CD14-positive monocyte (primary cell): ENCODE measurements at regions not wholly inside any gene's neighbourhood (a gene's known extent, or its start where the extent isn't known, plus 50 kb on each side); places are given as distances from the start of the nearest gene placed in this dataset.

Source experiments
- DNase-seq, 3 donors: peaks; one replicate each; pipeline ENCODE4 v3.0.0-alpha.2; 2011 to 2022
- H2AFZ ChIP-seq: 2 replicates; pipeline ENCODE4 v1.6.0; 2012; ENCODE audit warnings: mild to moderate bottlenecking, low read depth, low read length, inconsistent platforms; ENCODE audit not compliant: insufficient read depth, poor library complexity, severe bottlenecking
- H3K27ac ChIP-seq, 2 donors: 1 replicate in 1 of 2; 2 replicates in 1 of 2; pipeline ENCODE4 v1.5.1; 2012 to 2013; ENCODE audit warnings: low read length in 2 of 2, control low read depth in 1 of 2, inconsistent platforms in 1 of 2, low read depth in 1 of 2, mild to moderate bottlenecking in 1 of 2
- H3K27me3 ChIP-seq, 2 donors: one replicate each; pipeline versions ENCODE4 v1.6.0 to v1.6.1; 2011 to 2013; ENCODE audit warnings: low read length in 2 of 2; ENCODE audit not compliant: control insufficient read depth in 2 of 2, insufficient read depth in 2 of 2
- H3K36me3 ChIP-seq, 2 donors: replicated peaks in 1 of 2; 1 replicate in 1 of 2; 2 replicates in 1 of 2; pipeline versions ENCODE4 v1.5.1 to v1.6.1; 2012 to 2013; ENCODE audit warnings: low read length in 2 of 2, control low read depth in 1 of 2, inconsistent platforms in 1 of 2, mild to moderate bottlenecking in 1 of 2; ENCODE audit not compliant: insufficient read depth in 2 of 2, control insufficient read depth in 1 of 2
- H3K4me1 ChIP-seq, 2 donors: 1 replicate in 1 of 2; 2 replicates in 1 of 2; pipeline versions ENCODE4 v1.5.1 to v1.6.1; 2012 to 2013; ENCODE audit warnings: low read length in 2 of 2, control low read depth in 1 of 2, inconsistent platforms in 1 of 2, mild to moderate bottlenecking in 1 of 2, moderate library complexity in 1 of 2; ENCODE audit not compliant: insufficient read depth in 2 of 2, control insufficient read depth in 1 of 2
- H3K4me2 ChIP-seq: replicated peaks from 2 replicates; pipeline ENCODE3; 2012; ENCODE audit warnings: low read length, moderate library complexity, mild to moderate bottlenecking; ENCODE audit not compliant: poor library complexity, severe bottlenecking; ENCODE audit errors: extremely low read depth
- H3K4me3 ChIP-seq, 3 experiments: fragments of 200-600 bp in 1 of 3; sonication (generic) in 1 of 3; replicated peaks in 1 of 3; 1 replicate in 2 of 3; 2 replicates in 1 of 3; pipeline ENCODE4 v1.5.1; 2011 to 2013; ENCODE audit warnings: low read length in 3 of 3, mild to moderate bottlenecking in 3 of 3, control low read depth in 2 of 3, low read depth in 2 of 3, inconsistent platforms in 1 of 3, moderate library complexity in 1 of 3
- H3K79me2 ChIP-seq: 2 replicates; pipeline ENCODE4 v1.6.0; 2012; ENCODE audit warnings: mild to moderate bottlenecking, control low read depth, inconsistent platforms, low read length, moderate library complexity; ENCODE audit not compliant: insufficient read depth
- H3K9ac ChIP-seq: 2 replicates; pipeline ENCODE4 v1.6.0; 2017; ENCODE audit warnings: low read length, mild to moderate bottlenecking; ENCODE audit not compliant: insufficient read depth, poor library complexity, severe bottlenecking
- H3K9me3 ChIP-seq, 2 donors: replicated peaks in 1 of 2; 1 replicate in 1 of 2; 2 replicates in 1 of 2; pipeline versions ENCODE4 v1.5.1 to v1.6.1; 2012 to 2013; ENCODE audit warnings: low read length in 2 of 2, control low read depth in 1 of 2; ENCODE audit not compliant: control insufficient read depth in 1 of 2, insufficient read depth in 1 of 2
- H4K20me1 ChIP-seq: 2 replicates; pipeline ENCODE4 v1.6.0; 2012; ENCODE audit warnings: mild to moderate bottlenecking, low read length, control low read depth, moderate library complexity; ENCODE audit not compliant: insufficient read depth
- H3K27ac Mint-ChIP-seq, 7 donors: one replicate each; pipeline ENCODE4 v1.8.0; 2020; ENCODE audit warnings: mild to moderate bottlenecking in 7 of 7, mixed read lengths in 7 of 7, moderate library complexity in 6 of 7, inconsistent platforms in 2 of 7
- H3K27me3 Mint-ChIP-seq, 3 donors: one replicate each; pipeline ENCODE4 v1.8.0; 2021 to 2022; ENCODE audit warnings: low read depth in 3 of 3, mild to moderate bottlenecking in 3 of 3, mixed read lengths in 3 of 3, moderate library complexity in 3 of 3, inconsistent platforms in 1 of 3
- H3K36me3 Mint-ChIP-seq, 2 donors: one replicate each; pipeline ENCODE4 v1.8.0; 2020; ENCODE audit warnings: mixed read lengths in 2 of 2, inconsistent platforms in 1 of 2, mild to moderate bottlenecking in 1 of 2
- H3K4me1 Mint-ChIP-seq: one replicate; pipeline ENCODE4 v1.8.0; 2020; ENCODE audit warnings: mild to moderate bottlenecking, mixed read lengths
- H3K4me3 Mint-ChIP-seq, 2 donors: one replicate each; pipeline ENCODE4 v1.8.0; 2020; ENCODE audit warnings: mild to moderate bottlenecking in 2 of 2, mixed read lengths in 2 of 2, moderate library complexity in 1 of 2
- H3K9me3 Mint-ChIP-seq, 7 donors: one replicate each; pipeline ENCODE4 v1.8.0; 2020 to 2022; ENCODE audit warnings: mixed read lengths in 7 of 7, mild to moderate bottlenecking in 6 of 7, moderate library complexity in 6 of 7, inconsistent platforms in 2 of 7
- CTCF ChIP-seq: fragments of 200-600 bp; IDR thresholded peaks from one replicate; pipeline ENCODE4 v1.8.0; 2022; ENCODE audit warnings: antibody characterized with exemption, mild to moderate bottlenecking
- WGBS: methylation state at CpG from one replicate; pipeline ENCODE4 v1.1.5; 2013; ENCODE audit warnings: missing lambda C conversion rate; ENCODE audit not compliant: insufficient coverage; 5-methylcytosine and 5-hydroxymethylcytosine counted together
- intact Hi-C, 2 donors: fragments of 100-400 bp; cut with micrococcal nuclease; formaldehyde crosslinking; loops; one replicate each; pipeline versions ENCODE4 v1.15.0 to v1.15.1; 2023

- intact Hi-C loops: no loop called here
- peaks cover 9 to 12% of the 10 kb centered on the region in 2 donors for H3K4me1 ChIP-seq
- no peaks in the 10 kb centered on the region for H4K20me1 ChIP-seq
- no peak for TF ChIP-seq CTCF
- H3K36me3 ChIP-seq: no peaks in the 10 kb centered on the region
- DNase-seq: no peak
- Mint-ChIP-seq H3K9me3 (peaks cover 0 to 10% (median 6%) of the 10 kb centered on the region in 7 donors), H3K4me3 (no peak overlapping the region), H3K27ac (no peak overlapping the region), H3K36me3 (peaks cover 0 to 5% of the 10 kb centered on the region in 2 donors), H3K27me3 (peaks cover 0 to 46% (median 0%) of the 10 kb centered on the region in 3 donors), H3K4me1 (peaks cover 12% of the 10 kb centered on the region)
- no peaks in the 10 kb centered on the region for H3K79me2 ChIP-seq
- no peak overlapping the region for H3K27ac ChIP-seq
- no CpG with 5 or more reads among the region's 2 CpGs for WGBS
- peaks cover 0 to 32% of the 10 kb centered on the region in 2 donors for H3K27me3 ChIP-seq
- H2AFZ ChIP-seq: no peak overlapping the region
- no peak overlapping the region for H3K4me2 ChIP-seq
- H3K4me3 ChIP-seq: no peak overlapping the region
- no peak overlapping the region for H3K9ac ChIP-seq
- peaks cover 0 to 9% of the 10 kb centered on the region in 2 donors for H3K9me3 ChIP-seq
These were observed 163.0 kb upstream of the TBL1X start for GRCh38 chrX:9301836-9302235.

GRCh38 chrX:9302381-9302780 is 162.5 kb upstream of the TBL1X start:
- Histone ChIP-seq H3K4me1 (peaks cover 9 to 12% of the 10 kb centered on the region in 2 donors), H3K4me2 (no peak overlapping the region), H3K36me3 (no peaks in the 10 kb centered on the region), H3K9me3 (peaks cover 0 to 9% of the 10 kb centered on the region in 2 donors), H2AFZ (no peak overlapping the region), H3K27me3 (peaks cover 0 to 32% of the 10 kb centered on the region in 2 donors), H3K9ac (no peak overlapping the region), H4K20me1 (no peaks in the 10 kb centered on the region), H3K27ac (no peak overlapping the region), H3K4me3 (no peak overlapping the region), H3K79me2 (no peaks in the 10 kb centered on the region)
- no peak for TF ChIP-seq CTCF
- no peak overlapping the region for H3K4me3 Mint-ChIP-seq
- peaks cover 0 to 5% of the 10 kb centered on the region in 2 donors for H3K36me3 Mint-ChIP-seq
- no CpG with 5 or more reads among the region's 4 CpGs for WGBS
- peaks cover 0 to 47% (median 0%) of the 10 kb centered on the region in 3 donors for H3K27me3 Mint-ChIP-seq
- intact Hi-C loops: no loop called here
- H3K9me3 Mint-ChIP-seq: peaks cover 0 to 10% (median 6%) of the 10 kb centered on the region in 7 donors
- no peak for DNase-seq
- no peak overlapping the region for H3K27ac Mint-ChIP-seq
- peaks cover 12% of the 10 kb centered on the region for H3K4me1 Mint-ChIP-seq
